ENCODE measurements at regions not wholly inside any gene's neighbourhood (a gene's known extent, or its start where the extent isn't known, plus 50 kb on each side); places are given as distances from the start of the nearest gene placed in this dataset.

GRCh38 chr15:84142888-84143337, 92.7 kb upstream of the GOLGA6L4 start:
- TF ChIP-seq CTCF (IDR thresholded peaks at IDR 0.05; ENCODE audit: poor library complexity), result peak; percentile 87
- TF ChIP-seq EZH2 (IDR thresholded peaks at IDR 0.05; ENCODE audit: borderline replicate concordance), result no peak
